CD4-positive, alpha-beta memory T cell (primary cell): ENCODE measurements at regions not wholly inside any gene's neighbourhood (a gene's known extent, or its start where the extent isn't known, plus 50 kb on each side); places are given as distances from the start of the nearest gene placed in this dataset.

ENCODE experiments used
- CTCF ChIA-PET: fragments of 350-600 bp; sonication (Branson Sonifier 250); formaldehyde crosslinking; loops from one replicate; lab custom pipeline; 2021; ENCODE audit warnings: inconsistent platforms; ENCODE audit not compliant: partially characterized antibody; lab: Charles Lee
- POLR2A ChIA-PET: fragments of 350-600 bp; sonication (Branson Sonifier 250); formaldehyde crosslinking; loops from one replicate; lab custom pipeline; 2021; ENCODE audit not compliant: partially characterized antibody; lab: Charles Lee
- DNase-seq, 5 donors: peaks; one replicate each; pipeline versions ENCODE4 v3.0.0 to v3.0.0-alpha.2; 2020 to 2022; ENCODE audit warnings: mixed read lengths in 1 of 5
- H3K27ac ChIP-seq: one replicate; pipeline ENCODE4 v1.7.0; 2013; ENCODE audit warnings: low read depth, low read length
- H3K27me3 ChIP-seq: 2 replicates; pipeline ENCODE4 v1.7.0; 2013; ENCODE audit warnings: mild to moderate bottlenecking, low read length, moderate library complexity; ENCODE audit not compliant: insufficient read depth
- H3K36me3 ChIP-seq: 2 replicates; pipeline ENCODE4 v1.7.0; 2013; ENCODE audit warnings: mild to moderate bottlenecking, low read length, moderate library complexity; ENCODE audit not compliant: insufficient read depth
- H3K4me1 ChIP-seq: 2 replicates; pipeline ENCODE4 v1.7.0; 2013; ENCODE audit warnings: mild to moderate bottlenecking, low read length, moderate library complexity; ENCODE audit not compliant: insufficient read depth
- H3K4me3 ChIP-seq, 2 donors: one replicate each; pipeline ENCODE4 v1.7.0; 2013; ENCODE audit warnings: low read length in 2 of 2, mild to moderate bottlenecking in 1 of 2
- H3K9me3 ChIP-seq, 2 donors: one replicate each; pipeline ENCODE4 v1.7.0; 2013; ENCODE audit warnings: low read length in 2 of 2, control low read depth in 1 of 2; ENCODE audit not compliant: control insufficient read depth in 1 of 2
- H3K27ac Mint-ChIP-seq, 7 donors: one replicate each; pipeline ENCODE4 v1.8.0; 2020 to 2021; ENCODE audit warnings: mixed read lengths in 7 of 7, mild to moderate bottlenecking in 6 of 7, inconsistent platforms in 3 of 7, moderate library complexity in 3 of 7
- H3K27me3 Mint-ChIP-seq, 2 donors: one replicate each; pipeline ENCODE4 v1.8.0; 2020 to 2021; ENCODE audit warnings: mixed read lengths in 2 of 2
- H3K36me3 Mint-ChIP-seq, 2 donors: one replicate each; pipeline ENCODE4 v1.8.0; 2020 to 2021; ENCODE audit warnings: mixed read lengths in 2 of 2, inconsistent platforms in 1 of 2, mild to moderate bottlenecking in 1 of 2
- H3K4me1 Mint-ChIP-seq, 4 donors: one replicate each; pipeline ENCODE4 v1.8.0; 2020 to 2021; ENCODE audit warnings: mixed read lengths in 4 of 4, mild to moderate bottlenecking in 1 of 4
- H3K4me3 Mint-ChIP-seq, 8 donors: one replicate each; pipeline ENCODE4 v1.8.0; 2020 to 2021; ENCODE audit warnings: mixed read lengths in 8 of 8, mild to moderate bottlenecking in 7 of 8, moderate library complexity in 6 of 8, inconsistent platforms in 3 of 8
- H3K9me3 Mint-ChIP-seq, 8 donors: one replicate each; pipeline ENCODE4 v1.8.0; 2020 to 2021; ENCODE audit warnings: mixed read lengths in 8 of 8, mild to moderate bottlenecking in 5 of 8, inconsistent platforms in 3 of 8, moderate library complexity in 1 of 8
- intact Hi-C: fragments of 100-400 bp; cut with micrococcal nuclease; formaldehyde crosslinking; loops from one replicate; pipeline ENCODE4 v1.15.1; 2023

DNA sequence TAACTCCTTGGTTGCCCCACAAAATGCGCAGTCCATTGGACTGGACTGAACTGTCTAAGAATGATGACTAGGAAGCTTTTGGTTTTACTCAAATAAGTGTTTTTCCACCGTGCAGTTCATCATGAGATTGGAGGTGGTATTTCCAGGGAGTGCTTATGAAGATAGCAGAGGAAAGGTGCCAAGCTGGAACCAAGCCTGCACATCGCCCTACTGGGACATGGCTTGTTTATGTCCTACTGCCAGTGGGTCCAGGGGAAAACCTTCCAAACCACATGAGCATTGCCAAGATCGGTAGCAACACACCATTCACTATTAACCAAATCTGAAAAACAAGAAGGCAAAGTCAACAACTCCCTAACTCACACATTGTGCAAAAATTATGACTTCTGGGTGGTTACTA, 54.7 kb upstream of the DSCAM start:
- H3K4me3 Mint-ChIP-seq: no peak overlapping the region
- no peaks in the 10 kb centered on the region for H3K27me3 ChIP-seq
- ChIA-PET POLR2A (no interaction called here), CTCF (no interaction called here)
- no peaks in the 10 kb centered on the region for H3K36me3 ChIP-seq
- intact Hi-C loops: no loop called here
- H3K27me3 Mint-ChIP-seq: peaks cover 0 to 3% of the 10 kb centered on the region in 2 donors
- no peaks in the 10 kb centered on the region for H3K9me3 ChIP-seq
- H3K27ac ChIP-seq: no peak overlapping the region
- H3K4me1 Mint-ChIP-seq: no peaks in the 10 kb centered on the region
- no peak overlapping the region for H3K4me3 ChIP-seq
- peaks cover 0 to 16% (median 7%) of the 10 kb centered on the region in 8 donors for H3K9me3 Mint-ChIP-seq
- H3K4me1 ChIP-seq: no peaks in the 10 kb centered on the region
- DNase-seq: no peak
- no peaks in the 10 kb centered on the region for H3K36me3 Mint-ChIP-seq
- H3K27ac Mint-ChIP-seq: no peak overlapping the region

DNA sequence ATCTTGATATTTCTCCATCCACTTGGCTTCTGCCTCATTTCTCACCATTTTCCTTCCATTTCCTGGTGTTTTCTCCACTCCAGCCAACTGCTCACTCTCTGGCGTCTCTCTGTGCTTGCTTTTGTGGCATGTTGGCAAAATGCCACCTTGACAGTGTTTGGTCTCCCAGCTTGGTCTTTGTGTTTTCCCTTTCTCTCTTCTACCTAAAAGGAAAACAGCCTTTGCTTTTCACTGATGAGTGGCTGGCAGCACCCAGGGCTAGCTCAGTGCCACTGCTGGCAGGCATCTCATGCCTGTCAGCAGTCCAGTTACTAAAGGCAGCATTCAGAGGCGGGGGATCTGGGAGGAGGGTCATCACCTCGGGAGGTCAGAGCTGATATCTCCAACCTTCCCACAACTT, 55.3 kb upstream of the DSCAM start:
- intact Hi-C loops: no loop called here
- H3K4me1 ChIP-seq: no peaks in the 10 kb centered on the region
- Mint-ChIP-seq H3K4me3 (no peak overlapping the region), H3K27ac (no peak overlapping the region), H3K36me3 (no peaks in the 10 kb centered on the region), H3K4me1 (no peaks in the 10 kb centered on the region), H3K9me3 (peaks cover 0 to 13% (median 3%) of the 10 kb centered on the region in 8 donors), H3K27me3 (peaks cover 0 to 3% of the 10 kb centered on the region in 2 donors)
- H3K9me3 ChIP-seq: no peaks in the 10 kb centered on the region
- H3K36me3 ChIP-seq: no peaks in the 10 kb centered on the region
- POLR2A ChIA-PET: no interaction called here
- H3K4me3 ChIP-seq: no peak overlapping the region
- H3K27me3 ChIP-seq: no peaks in the 10 kb centered on the region
- no peak overlapping the region for H3K27ac ChIP-seq
- DNase-seq: no peak
- CTCF ChIA-PET: no interaction called here

DNA sequence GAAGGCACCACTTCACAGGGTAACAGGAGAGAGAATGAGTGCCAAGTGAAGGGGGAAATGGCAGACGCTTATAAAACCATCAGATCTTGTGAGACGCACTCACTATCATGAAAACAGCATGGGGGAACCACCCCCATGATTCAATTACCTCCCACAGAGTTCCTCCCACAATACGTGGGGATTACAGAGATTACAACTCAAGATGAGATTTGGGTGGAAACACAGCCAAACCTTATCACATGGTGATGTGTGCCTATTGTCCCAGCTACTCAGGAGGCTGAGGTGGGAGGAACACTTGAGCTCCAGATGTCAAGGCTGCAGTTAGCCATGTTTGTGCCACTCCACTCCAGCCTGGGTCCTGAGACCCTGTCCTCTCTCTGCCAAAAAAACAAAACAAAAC, 56.0 kb upstream of the DSCAM start:
- H3K9me3 Mint-ChIP-seq: peaks cover 0 to 16% (median 3%) of the 10 kb centered on the region in 8 donors
- no peak overlapping the region for H3K27ac Mint-ChIP-seq
- POLR2A ChIA-PET: no interaction called here

GRCh38 chr21:40905251-40905650, 58.3 kb upstream of the DSCAM start:
- ChIA-PET CTCF (no interaction called here), POLR2A (no interaction called here)
- H3K9me3 Mint-ChIP-seq: peaks cover 0 to 6% (median under 1%) of the 10 kb centered on the region in 8 donors
- no peak overlapping the region for H3K4me3 Mint-ChIP-seq
- H3K36me3 Mint-ChIP-seq: no peaks in the 10 kb centered on the region
- H3K27ac Mint-ChIP-seq: no peak overlapping the region
- H3K4me3 ChIP-seq: no peak overlapping the region
- no peaks in the 10 kb centered on the region for H3K4me1 ChIP-seq
- no peak for DNase-seq
- H3K4me1 Mint-ChIP-seq: no peaks in the 10 kb centered on the region
- H3K27me3 ChIP-seq: no peaks in the 10 kb centered on the region
- H3K36me3 ChIP-seq: no peaks in the 10 kb centered on the region
- intact Hi-C loops: no loop called here
- H3K27me3 Mint-ChIP-seq: peaks cover 0 to 3% of the 10 kb centered on the region in 2 donors
- no peak overlapping the region for H3K27ac ChIP-seq
- H3K9me3 ChIP-seq: no peaks in the 10 kb centered on the region

More for the DNA sequence above, 56.0 kb upstream of the DSCAM start:
- Mint-ChIP-seq H3K4me3 (no peak overlapping the region), H3K36me3 (no peaks in the 10 kb centered on the region), H3K27me3 (peaks cover 0 to 3% of the 10 kb centered on the region in 2 donors), H3K4me1 (no peaks in the 10 kb centered on the region)
- CTCF ChIA-PET: no interaction called here
- Histone ChIP-seq H3K36me3 (no peaks in the 10 kb centered on the region), H3K27ac (no peak overlapping the region), H3K9me3 (no peaks in the 10 kb centered on the region), H3K27me3 (no peaks in the 10 kb centered on the region), H3K4me1 (no peaks in the 10 kb centered on the region), H3K4me3 (no peak overlapping the region)
- DNase-seq: no peak
- intact Hi-C loops: no loop called here

- Histone ChIP-seq H3K9me3 (no peaks in the 10 kb centered on the region), H3K4me3 (no peak overlapping the region), H3K36me3 (no peaks in the 10 kb centered on the region), H3K4me1 (no peaks in the 10 kb centered on the region), H3K27ac (no peak overlapping the region), H3K27me3 (no peaks in the 10 kb centered on the region)
- no peak overlapping the region for H3K4me3 Mint-ChIP-seq
- no peak overlapping the region for H3K27ac Mint-ChIP-seq
- H3K4me1 Mint-ChIP-seq: no peaks in the 10 kb centered on the region
- intact Hi-C loops: no loop called here
- POLR2A ChIA-PET: no interaction called here
- CTCF ChIA-PET: no interaction called here
- no peak for DNase-seq
- peaks cover 2 to 10% (median 5%) of the 10 kb centered on the region in 8 donors for H3K9me3 Mint-ChIP-seq
- peaks cover 4% of the 10 kb centered on the region in 2 donors for H3K27me3 Mint-ChIP-seq
- no peaks in the 10 kb centered on the region for H3K36me3 Mint-ChIP-seq
Observed at GRCh38 chr21:40912375-40912774, 65.4 kb upstream of the DSCAM start.

GRCh38 chr21:40915114-40915513, 68.2 kb upstream of the DSCAM start:
- ChIA-PET POLR2A (no interaction called here), CTCF (no interaction called here)
- H3K27ac Mint-ChIP-seq: no peak overlapping the region
- H3K36me3 ChIP-seq: no peaks in the 10 kb centered on the region
- no peaks in the 10 kb centered on the region for H3K9me3 ChIP-seq
- peaks cover 4 to 6% of the 10 kb centered on the region in 2 donors for H3K27me3 Mint-ChIP-seq
- H3K4me1 ChIP-seq: no peaks in the 10 kb centered on the region
- no peaks in the 10 kb centered on the region for H3K4me1 Mint-ChIP-seq
- no peak overlapping the region for H3K4me3 Mint-ChIP-seq
- H3K27me3 ChIP-seq: no peaks in the 10 kb centered on the region
- H3K4me3 ChIP-seq: no peak overlapping the region
- H3K27ac ChIP-seq: no peak overlapping the region
- no peaks in the 10 kb centered on the region for H3K36me3 Mint-ChIP-seq
- intact Hi-C loops: no loop called here
- peaks cover 2 to 10% (median 5%) of the 10 kb centered on the region in 8 donors for H3K9me3 Mint-ChIP-seq
- DNase-seq: no peak

DNA sequence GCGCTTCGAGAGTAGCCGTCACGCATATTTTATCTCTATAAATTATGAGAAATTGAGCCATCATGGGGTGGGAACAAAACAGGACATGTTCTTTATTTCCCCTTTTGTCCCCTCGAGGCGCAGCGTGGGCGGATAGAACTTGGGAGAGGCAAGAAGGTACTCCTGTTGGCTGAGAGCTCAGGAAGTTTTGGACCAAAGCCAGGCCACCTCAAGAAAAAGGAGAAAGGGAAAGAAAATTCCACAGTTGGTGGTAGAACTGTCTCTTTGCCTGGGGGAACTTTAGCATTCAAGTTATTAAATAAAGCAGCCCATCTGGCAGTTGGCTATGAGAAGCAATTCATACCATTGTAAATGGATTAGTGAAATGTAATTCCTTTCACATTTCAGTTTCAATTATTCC, 76.4 kb upstream of the DSCAM start:
- Histone ChIP-seq H3K9me3 (no peaks in the 10 kb centered on the region), H3K4me3 (no peak overlapping the region), H3K36me3 (no peaks in the 10 kb centered on the region), H3K27me3 (no peaks in the 10 kb centered on the region), H3K4me1 (no peaks in the 10 kb centered on the region), H3K27ac (no peak overlapping the region)
- H3K9me3 Mint-ChIP-seq: peaks cover 6 to 12% (median 7%) of the 10 kb centered on the region in 8 donors
- no peak for DNase-seq
- intact Hi-C loops: no loop called here
- no peaks in the 10 kb centered on the region for H3K36me3 Mint-ChIP-seq
- H3K27me3 Mint-ChIP-seq: peaks cover 0 to 2% of the 10 kb centered on the region in 2 donors
- ChIA-PET POLR2A (no interaction called here), CTCF (no interaction called here)
- H3K27ac Mint-ChIP-seq: no peak overlapping the region
- no peaks in the 10 kb centered on the region for H3K4me1 Mint-ChIP-seq
- no peak overlapping the region for H3K4me3 Mint-ChIP-seq

GRCh38 chr21:40923901-40924300, 76.9 kb upstream of the DSCAM start:
- Histone ChIP-seq H3K4me1 (no peaks in the 10 kb centered on the region), H3K9me3 (no peaks in the 10 kb centered on the region), H3K27me3 (no peaks in the 10 kb centered on the region), H3K36me3 (no peaks in the 10 kb centered on the region), H3K27ac (no peak overlapping the region), H3K4me3 (no peak overlapping the region)
- no peaks in the 10 kb centered on the region for H3K27me3 Mint-ChIP-seq
- no peaks in the 10 kb centered on the region for H3K36me3 Mint-ChIP-seq
- H3K27ac Mint-ChIP-seq: no peak overlapping the region
- no peaks in the 10 kb centered on the region for H3K4me1 Mint-ChIP-seq
- intact Hi-C loops: no loop called here
- H3K4me3 Mint-ChIP-seq: no peak overlapping the region
- POLR2A ChIA-PET: no interaction called here
- CTCF ChIA-PET: no interaction called here
- peaks cover 6 to 15% (median 12%) of the 10 kb centered on the region in 8 donors for H3K9me3 Mint-ChIP-seq
- no peak for DNase-seq
